H1 (cell line): ENCODE measurements at regions not wholly inside any gene's neighbourhood (a gene's known extent, or its start where the extent isn't known, plus 50 kb on each side); places are given as distances from the start of the nearest gene placed in this dataset.

Experiments used
- SAP30 ChIP-seq: fragments of 300-600 bp; sonication (generic); IDR thresholded peaks from 2 replicates; pipeline ENCODE4 v1.7.1; 2012; ENCODE audit warnings: low read length, moderate library complexity, mild to moderate bottlenecking, inconsistent platforms; ENCODE audit not compliant: insufficient read depth, insufficient replicate concordance

DNA sequence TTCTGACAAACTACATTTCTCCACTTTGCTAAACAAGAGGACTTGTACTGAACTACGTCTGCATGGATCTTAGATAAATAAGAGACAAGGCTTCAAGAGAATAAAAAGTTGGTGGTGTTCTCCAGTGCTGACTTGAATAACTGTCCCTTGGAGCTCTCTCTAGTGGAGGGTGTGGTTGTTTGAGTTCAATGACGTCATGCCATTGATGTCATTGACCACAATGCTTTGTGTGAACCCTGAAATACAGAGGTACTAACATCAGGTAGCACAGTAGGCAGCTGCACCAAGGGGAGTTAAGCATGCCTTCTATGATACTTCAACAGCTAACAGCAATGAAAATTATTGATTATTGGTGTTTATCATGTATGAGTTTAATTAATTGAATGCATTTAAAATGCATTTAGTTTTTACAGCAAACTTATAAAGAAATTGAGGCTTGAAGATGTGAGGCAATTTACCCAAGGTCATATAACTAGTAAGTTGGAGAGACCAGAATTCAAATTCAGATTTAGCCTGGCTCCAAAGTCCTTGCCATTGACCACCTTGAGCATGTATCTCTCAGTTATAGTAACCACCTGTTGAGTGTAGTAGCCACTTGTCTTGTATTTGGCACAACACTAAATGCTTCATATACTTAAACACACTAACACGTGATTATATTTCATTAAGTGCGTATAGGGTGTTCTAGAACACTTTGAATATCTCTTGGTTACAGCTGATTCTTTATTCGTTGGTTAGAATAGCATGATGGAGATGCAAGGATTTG lies 126.0 kb upstream of the ANKRD28 start (continued):
- TF ChIP-seq SAP30 = no peak
- TF ChIP-seq, all 59 proteins: peak for 0
